ENCODE measurements at regions not wholly inside any gene's neighbourhood (a gene's known extent, or its start where the extent isn't known, plus 50 kb on each side); places are given as distances from the start of the nearest gene placed in this dataset.
"Not testable (repeated sequence)": the region's sequence is repeated elsewhere in the genome, so short reads cannot be mapped to it uniquely, and the experiment has no call there.

GRCh38 chr1:90864681-90865080 lies 147.6 kb upstream of the BARHL2 start:
- no peak for DNase-seq (ENCODE audit: low read depth)

DNA sequence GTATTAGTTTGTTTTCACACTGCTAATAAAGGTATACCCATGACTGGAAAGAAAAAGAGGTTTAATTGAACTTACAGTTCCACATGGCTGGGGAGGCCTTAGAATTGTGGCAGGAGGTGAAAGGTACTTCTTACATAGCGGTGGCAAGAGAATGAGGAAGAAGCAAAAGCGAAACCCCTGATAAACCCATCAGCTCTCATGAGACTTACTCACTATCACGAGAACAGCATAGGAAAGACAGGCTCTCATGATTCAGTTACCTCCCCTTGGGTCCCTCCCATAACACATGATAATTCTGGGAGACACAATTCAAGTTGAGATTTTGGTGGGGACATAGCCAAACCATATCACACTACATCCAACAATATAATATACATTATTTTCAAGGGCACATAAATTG lies 145.7 kb upstream of the BARHL2 start:
- no peak for DNase-seq (ENCODE audit: low read depth)

- not testable (repeated sequence) for DNase-seq (ENCODE audit: low read depth)
Measured at GRCh38 chr1:90861421-90861820, 144.3 kb upstream of the BARHL2 start.

- no peak for DNase-seq (ENCODE audit: low read depth)
Measured at GRCh38 chr1:90856463-90857007, 139.4 kb upstream of the BARHL2 start.

- DNase-seq (ENCODE audit: low read depth): no peak
Measured at GRCh38 chr1:90854397-90854924, 137.4 kb upstream of the BARHL2 start.

- no peak for DNase-seq (ENCODE audit: low read depth)
Measured at GRCh38 chr1:90851711-90852050, 134.6 kb upstream of the BARHL2 start.

DNA sequence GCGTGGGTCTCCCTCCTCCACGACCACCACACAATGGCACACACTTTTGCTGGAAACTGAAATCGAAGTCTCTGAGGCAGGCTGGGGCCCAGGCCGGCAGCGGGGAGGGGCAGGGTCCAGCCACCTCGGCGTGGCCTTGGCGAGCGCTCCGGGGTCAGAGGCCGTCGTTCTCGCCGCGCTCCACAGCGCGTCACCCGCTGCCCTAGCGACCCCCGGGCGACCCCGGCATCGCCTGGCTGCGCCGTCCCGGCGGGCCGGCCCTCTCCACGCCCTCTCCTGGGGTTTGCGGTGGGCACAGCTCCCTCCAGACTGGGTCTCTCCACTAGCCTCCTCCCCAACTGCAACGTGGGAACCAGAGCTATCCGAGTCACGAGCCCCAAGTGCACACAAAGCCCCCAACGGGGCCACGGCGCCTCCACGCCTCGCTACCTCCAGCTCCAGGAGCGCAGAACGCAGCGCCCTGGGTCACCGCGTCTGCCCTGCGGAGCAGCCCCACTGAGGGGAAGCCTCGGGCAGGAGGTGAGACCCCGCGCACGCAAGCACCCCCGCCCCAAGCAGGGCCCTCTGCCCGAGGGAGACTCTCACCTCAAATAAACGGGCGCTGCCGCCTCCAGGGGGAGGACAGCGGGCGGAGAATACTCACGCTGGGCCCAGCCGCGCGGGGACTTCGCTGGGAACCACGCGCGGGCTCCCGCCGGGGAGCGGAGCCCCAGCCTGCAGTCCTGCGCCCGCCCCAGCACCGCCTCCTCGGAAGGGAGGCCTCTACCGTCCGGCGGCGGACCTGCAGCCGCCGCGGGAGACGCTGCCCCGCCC lies 134.0 kb upstream of the BARHL2 start:
- peak; percentile 76 for DNase-seq (ENCODE audit: low read depth)

DNA sequence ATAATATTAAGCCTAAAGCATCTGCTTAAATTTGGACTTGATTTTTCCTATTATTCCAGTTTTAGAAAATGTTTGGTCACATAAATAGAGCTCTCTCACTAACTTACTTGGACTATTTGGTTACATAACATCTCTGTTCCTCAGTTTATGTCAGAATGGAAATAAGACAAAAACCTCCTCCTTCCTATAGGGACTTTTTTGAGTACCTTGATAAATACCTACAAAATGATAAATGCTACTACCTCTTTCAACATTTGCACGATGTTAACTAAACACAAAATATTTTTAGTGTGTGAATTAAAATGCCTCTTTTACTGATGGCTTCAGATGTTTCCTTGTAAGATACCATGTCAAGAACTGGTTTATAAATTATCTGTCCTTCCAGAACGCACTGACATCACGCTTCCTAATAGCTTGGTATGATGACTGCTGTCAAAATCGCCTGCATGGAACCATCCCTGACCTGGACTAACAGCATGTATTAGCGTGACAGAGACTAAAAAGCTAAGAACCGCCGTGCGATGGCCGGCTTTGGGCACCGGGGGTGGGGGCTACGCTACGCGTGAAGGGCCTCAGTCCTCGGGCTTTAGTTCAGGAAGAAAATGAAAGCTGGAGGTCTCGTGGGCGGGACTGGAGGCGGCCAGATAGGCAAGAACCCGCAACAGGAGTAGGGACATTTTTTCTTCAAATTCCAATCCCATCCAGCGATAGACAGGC lies 133.2 kb upstream of the BARHL2 start:
- DNase-seq (ENCODE audit: low read depth): peak; percentile 19

DNA sequence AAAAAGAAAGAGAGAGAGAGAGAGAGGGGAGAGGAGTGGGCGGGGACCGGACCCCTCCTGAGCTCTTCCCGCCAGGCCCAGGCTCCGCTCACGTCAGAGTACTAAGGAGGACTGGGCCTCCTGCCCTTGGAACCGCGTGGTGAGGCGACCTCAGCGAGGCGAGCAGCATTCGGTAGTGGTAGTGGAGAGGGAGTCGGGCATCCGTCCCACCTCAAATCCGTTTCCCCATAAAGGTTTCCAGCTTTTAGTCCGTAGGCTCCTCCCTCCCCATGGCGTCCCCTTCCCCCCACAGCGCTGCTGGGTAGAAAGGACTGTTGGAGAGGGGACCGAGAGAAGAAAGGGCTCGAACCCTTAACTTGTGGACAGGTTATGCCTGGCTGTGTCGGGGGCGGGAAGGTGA lies 124.4 kb upstream of the BARHL2 start:
- no peak for DNase-seq (ENCODE audit: low read depth)

GRCh38 chr1:90840352-90840751 lies 123.2 kb upstream of the BARHL2 start:
- DNase-seq (ENCODE audit: low read depth): no peak

GRCh38 chr1:90839323-90839722 lies 122.2 kb upstream of the BARHL2 start:
- DNase-seq (ENCODE audit: low read depth): no peak

- no peak for DNase-seq (ENCODE audit: low read depth)
Measured at GRCh38 chr1:90838720-90839119, 121.6 kb upstream of the BARHL2 start.

- no peak for DNase-seq (ENCODE audit: low read depth)
Measured at GRCh38 chr1:90837420-90837819, 120.3 kb upstream of the BARHL2 start.

DNA sequence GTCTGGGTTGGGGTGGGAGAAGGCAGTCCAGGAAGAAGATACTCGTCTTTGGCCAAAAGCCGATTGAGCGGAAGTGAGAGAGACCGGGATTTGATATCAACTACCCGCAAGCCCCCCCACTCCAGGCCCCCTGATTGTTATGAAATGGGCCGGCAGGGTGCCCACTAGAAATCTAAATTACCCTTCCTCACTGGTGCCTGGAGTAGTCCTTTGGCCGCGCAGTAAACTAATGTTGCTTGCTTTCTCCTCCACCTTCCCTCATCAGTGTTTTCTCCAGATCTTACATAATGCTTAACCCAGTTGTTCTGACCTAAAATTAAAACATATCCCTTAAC lies 119.2 kb upstream of the BARHL2 start:
- DNase-seq (ENCODE audit: low read depth): no peak

DNA sequence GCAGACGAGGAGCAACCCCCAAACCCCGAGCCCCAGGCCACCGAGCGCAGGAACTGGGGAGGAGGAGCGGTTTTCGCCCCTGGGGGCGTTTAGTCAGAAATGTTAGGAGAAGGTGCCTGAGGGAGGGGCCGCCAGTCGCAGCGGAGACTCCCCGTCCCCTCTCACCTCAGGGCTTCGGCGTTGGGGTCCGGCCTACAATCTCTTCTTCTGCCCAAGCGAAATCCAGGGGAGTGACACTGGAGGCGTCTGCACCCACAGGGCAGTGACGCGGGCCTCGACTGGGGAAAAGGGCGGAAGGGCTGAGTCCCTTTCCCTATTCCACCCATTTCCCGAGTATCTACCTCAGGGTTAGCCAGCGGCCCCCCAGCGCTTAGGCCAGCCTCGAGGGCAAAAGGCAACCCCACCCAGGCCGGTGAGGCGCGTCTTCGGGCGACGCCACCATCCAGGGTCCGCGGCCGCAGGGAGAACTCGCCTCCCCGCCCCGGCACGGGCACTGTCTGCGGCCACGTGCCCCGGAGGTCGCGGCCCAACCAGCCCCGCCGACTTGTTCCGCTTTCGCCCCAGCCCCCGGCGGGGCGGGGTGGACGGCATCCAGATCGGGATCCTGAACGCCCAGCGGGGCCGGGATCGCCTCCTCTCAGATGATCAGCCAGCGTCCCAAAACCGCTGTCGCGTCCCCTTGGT lies 118.7 kb upstream of the BARHL2 start:
- DNase-seq (ENCODE audit: low read depth): no peak

- DNase-seq (ENCODE audit: low read depth): peak; percentile 25
Measured at GRCh38 chr1:90834886-90835660, 118.0 kb upstream of the BARHL2 start.

DNA sequence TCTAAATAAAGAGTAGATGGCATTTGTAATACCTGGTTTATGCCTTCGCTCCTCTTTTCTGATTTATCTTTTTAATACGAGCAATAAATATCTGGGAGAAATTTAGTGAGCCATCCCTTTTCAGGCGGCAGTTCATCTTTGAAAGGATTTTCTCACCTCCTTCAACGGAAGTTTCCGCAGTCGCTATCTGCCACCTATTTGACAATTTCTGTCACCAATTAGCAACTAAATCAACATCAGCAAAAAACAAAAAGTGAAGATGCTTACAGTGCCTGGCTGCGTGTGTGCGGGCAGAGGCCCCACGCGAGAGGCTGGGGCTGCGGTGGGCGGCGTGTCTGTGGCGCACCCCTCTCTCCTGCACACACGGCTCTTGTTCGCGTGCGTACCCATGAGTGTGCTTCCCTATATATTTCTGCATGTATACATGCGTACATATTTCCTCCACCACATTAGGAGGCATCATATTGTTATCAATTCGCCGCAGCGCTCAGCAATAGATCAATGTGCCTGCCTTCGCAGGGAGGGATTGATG lies 117.3 kb upstream of the BARHL2 start:
- DNase-seq (ENCODE audit: low read depth): no peak

DNA sequence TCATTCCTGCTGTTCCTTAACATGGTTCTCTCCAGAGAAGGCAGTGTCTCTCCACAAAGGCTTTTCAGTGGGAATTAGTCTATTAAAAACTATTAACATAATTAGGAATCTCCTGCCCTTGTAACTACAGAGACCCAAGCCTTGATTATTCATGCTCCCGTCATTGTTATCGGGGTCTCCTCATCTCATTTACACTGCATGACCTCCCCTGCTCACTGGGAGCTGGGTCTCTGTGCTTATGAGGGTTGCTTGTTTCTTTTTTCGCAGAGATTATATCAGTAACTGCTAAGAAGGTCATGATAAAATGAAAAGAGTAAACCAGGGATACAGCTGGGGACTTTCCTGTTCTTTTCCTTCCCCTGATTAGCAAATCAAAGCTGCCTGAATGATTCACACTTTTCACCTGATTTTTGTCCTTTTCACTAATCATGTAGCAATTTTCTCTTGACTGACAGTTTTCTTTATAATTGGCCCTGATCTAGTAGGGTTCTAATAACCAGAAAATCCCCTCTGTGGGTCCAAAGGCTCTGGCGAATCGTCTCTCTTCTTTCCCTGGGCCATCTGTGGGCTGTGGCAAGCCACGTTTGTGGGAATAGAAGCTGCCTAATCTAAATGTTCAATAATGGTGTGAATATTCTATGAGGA lies 116.5 kb upstream of the BARHL2 start:
- DNase-seq (ENCODE audit: low read depth): no peak

- DNase-seq (ENCODE audit: low read depth): peak; percentile 11
Measured at GRCh38 chr1:90831910-90832309, 114.8 kb upstream of the BARHL2 start.

DNA sequence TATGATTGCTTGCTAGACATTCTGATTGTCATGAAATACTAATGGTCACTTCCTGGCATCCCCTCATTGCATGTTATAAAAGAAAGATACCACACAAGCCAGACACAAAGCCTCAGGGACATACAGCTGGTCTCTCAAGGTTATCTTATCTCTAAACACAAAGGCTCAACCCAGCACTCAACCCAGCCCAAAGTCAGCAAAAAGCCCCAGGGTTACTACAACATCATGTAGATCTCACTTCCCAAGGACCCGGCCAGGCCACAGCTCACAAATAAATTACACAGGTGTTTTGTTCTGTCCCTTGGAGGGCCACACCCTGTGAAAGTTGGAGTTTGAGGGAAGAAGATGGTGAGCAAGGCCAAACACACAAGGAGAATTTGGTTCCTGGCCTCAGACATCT lies 109.7 kb upstream of the BARHL2 start:
- DNase-seq (ENCODE audit: low read depth): no peak

- no peak for DNase-seq (ENCODE audit: low read depth)
Measured at GRCh38 chr1:90826024-90826423, 108.9 kb upstream of the BARHL2 start.

All from EH (cell line).